GM23248 (cell line): ENCODE measurements at regions not wholly inside any gene's neighbourhood (a gene's known extent, or its start where the extent isn't known, plus 50 kb on each side); places are given as distances from the start of the nearest gene placed in this dataset.

Source experiments
- EZH2 ChIP-seq: fragments of 200-600 bp; sonication (generic); IDR thresholded peaks from 2 replicates; pipeline ENCODE4 v1.6.1; 2018; ENCODE audit warnings: antibody characterized with exemption, mild to moderate bottlenecking; ENCODE audit not compliant: insufficient read depth, poor library complexity, severe bottlenecking
- EZH2phosphoT487 ChIP-seq: fragments of 200-600 bp; sonication (generic); IDR thresholded peaks from 2 replicates; pipeline ENCODE4 v1.6.1; 2018; ENCODE audit warnings: antibody characterized with exemption, moderate library complexity, mild to moderate bottlenecking, low read depth; ENCODE audit not compliant: insufficient read depth

DNA sequence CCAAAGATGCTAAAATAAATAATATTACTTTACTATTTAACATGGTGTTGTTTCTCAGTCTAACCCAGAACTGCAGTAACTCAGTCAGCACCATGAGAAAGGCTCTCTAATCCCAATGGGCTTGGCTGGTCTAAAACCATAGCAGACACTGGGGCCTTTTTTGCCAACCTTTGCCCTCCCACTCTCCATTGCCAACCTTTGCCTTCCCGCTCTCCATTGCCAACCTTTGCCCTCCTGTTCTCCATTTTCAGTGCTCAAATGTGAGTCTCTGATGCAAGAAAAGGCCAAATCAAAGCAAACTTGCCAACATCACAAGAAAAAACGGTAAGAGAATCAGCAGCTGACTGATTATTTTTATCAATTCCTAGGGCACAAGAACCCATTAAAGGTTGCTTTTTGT lies 1681.2 kb downstream of the SLITRK5 start:
- no peak for TF ChIP-seq EZH2
- no peak for TF ChIP-seq EZH2phosphoT487
